ENCODE measurements at regions not wholly inside any gene's neighbourhood (a gene's known extent, or its start where the extent isn't known, plus 50 kb on each side); places are given as distances from the start of the nearest gene placed in this dataset.

- Mint-ChIP-seq H3K27ac (no peak overlapping the region), H3K4me1 (peaks cover 4% of the 10 kb centered on the region), H3K36me3 (ENCODE audit: low read depth) (no peaks in the 10 kb centered on the region; the same call in 2 of the 3 replicates), H3K4me3 (no peak overlapping the region), H3K9me3 (peaks cover 14% of the 10 kb centered on the region; the same call in 2 of the 3 replicates), H3K27me3 (ENCODE audit: insufficient read depth, low read depth, poor library complexity) (peaks cover 2% of the 10 kb centered on the region)
- DNase-seq (ENCODE audit: low spot score) (no peak), ATAC-seq (no peak)
- H3K4me2 ChIP-seq, result no peak overlapping the region
- no peaks in the 10 kb centered on the region for H3F3A ChIP-seq (replicated peaks; ENCODE audit: low read depth)
- no peaks in the 10 kb centered on the region for H3K4me1 ChIP-seq (ENCODE audit: insufficient read depth)
- no peaks in the 10 kb centered on the region for H3K27me3 ChIP-seq (ENCODE audit: insufficient read depth)
- no peak overlapping the region for H3K4me3 ChIP-seq
- H3K27ac ChIP-seq (ENCODE audit: low read depth), result no peak overlapping the region
- no peaks in the 10 kb centered on the region for H3K79me2 ChIP-seq (replicated peaks; ENCODE audit: insufficient read depth)
- no peaks in the 10 kb centered on the region for H4K20me1 ChIP-seq (replicated peaks; ENCODE audit: insufficient read depth)
- TF ChIP-seq ZNF462 (CRISPR knock-in tag; IDR thresholded peaks at IDR 0.05), result no peak
- TF ChIP-seq NANOG (IDR thresholded peaks at IDR 0.05; ENCODE audit: borderline replicate concordance), result no peak
- TF ChIP-seq POLR2AphosphoS5 (IDR thresholded peaks at IDR 0.05; ENCODE audit: low read depth), result no peak
- TF ChIP-seq EZH2phosphoT487 (IDR thresholded peaks at IDR 0.05; ENCODE audit: unreplicated experiment), result no peak
- TF ChIP-seq JUNB (IDR thresholded peaks at IDR 0.05; ENCODE audit: unreplicated experiment), result no peak
- TF ChIP-seq CREB1 (CRISPR knock-in tag; IDR thresholded peaks at IDR 0.05; ENCODE audit: low read depth), result no peak
- TF ChIP-seq ZNF114 (CRISPR knock-in tag; IDR thresholded peaks at IDR 0.05), result no peak
- no peak for TF ChIP-seq ZNF331 (CRISPR knock-in tag; IDR thresholded peaks at IDR 0.05; ENCODE audit: low read depth)
- TF ChIP-seq REST (IDR thresholded peaks at IDR 0.05; ENCODE audit: unreplicated experiment), result no peak
- TF ChIP-seq CTCF (conservative IDR thresholded peaks at IDR 0.05; ENCODE audit: low read depth in 2 of 2), result no peak
- no peak for TF ChIP-seq STAT1 (IDR thresholded peaks at IDR 0.05; ENCODE audit: unreplicated experiment)
- no peak for TF ChIP-seq ETS1 (IDR thresholded peaks at IDR 0.05)
- TF ChIP-seq EZH2 (IDR thresholded peaks at IDR 0.05; ENCODE audit: low read depth, unreplicated experiment), result no peak
- no peaks in the 10 kb centered on the region for H3K36me3 ChIP-seq (ENCODE audit: insufficient read depth)
- 0 out of 2 replicates have a peak, but pooled peaks cover 7% of the 10 kb centered on the region for H3K9me2 ChIP-seq (ENCODE audit: insufficient read depth)
- H2AFZ ChIP-seq, result no peak overlapping the region
Measured at GRCh38 chr6:156056085-156056484, 600.4 kb upstream of the NOX3 start.

Measured in GM23338 (cell line).